Caki2 (cell line): ENCODE measurements at regions not wholly inside any gene's neighbourhood (a gene's known extent, or its start where the extent isn't known, plus 50 kb on each side); places are given as distances from the start of the nearest gene placed in this dataset.

Experiments
- DNase-seq: peaks from one replicate; pipeline ENCODE4 v3.0.0-alpha.2; 2015; ENCODE audit warnings: low read depth
- in situ Hi-C: cut with HindIII; loops from 2 replicates; pipeline ENCODE4 v1.10.0; 2016; ENCODE audit warnings: low sequenced_read_pairs, low pct_unique_long_range_greater_than_20kb, mixed read lengths

DNA sequence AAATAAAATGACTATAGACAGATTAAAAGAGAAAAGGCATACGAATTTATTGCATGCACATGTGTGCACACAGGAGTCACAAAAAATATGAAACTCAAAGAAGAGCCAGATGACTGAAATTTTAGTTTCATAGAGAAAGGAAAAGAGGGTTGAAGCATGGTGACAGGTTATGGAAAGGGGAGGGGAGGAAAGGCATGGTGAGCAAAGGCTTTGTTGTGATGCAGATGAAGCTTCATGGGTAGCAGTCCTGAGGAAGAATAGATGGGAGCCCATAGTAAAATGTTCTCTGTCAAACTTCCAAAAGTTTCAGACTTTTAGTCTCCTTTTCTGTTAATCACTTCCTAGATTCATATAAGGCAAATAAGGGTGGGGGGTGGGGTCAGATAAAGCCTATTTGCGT lies 612.7 kb upstream of the ATP2B1 start:
- no peak for DNase-seq
- in situ Hi-C loops: no loop called here

DNA sequence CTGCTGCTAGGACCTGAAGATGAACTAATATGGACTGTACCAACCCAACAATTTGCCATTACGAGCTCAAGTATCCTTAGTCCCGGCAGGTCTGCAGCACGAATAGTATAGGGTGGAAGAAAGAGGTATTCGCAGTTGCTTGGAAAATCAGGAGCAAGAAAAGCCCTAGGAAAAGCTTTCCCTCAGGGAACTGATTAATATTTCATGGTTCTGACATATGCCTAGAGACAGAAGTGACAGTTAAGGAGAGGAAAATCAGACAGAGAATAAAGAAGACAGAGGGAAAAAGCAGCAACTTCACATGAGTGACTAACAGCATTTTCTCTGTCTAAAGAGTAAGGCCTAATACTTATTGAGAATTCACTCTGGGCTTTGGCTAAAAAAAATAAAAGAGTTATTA lies 602.9 kb upstream of the ATP2B1 start:
- in situ Hi-C loops: no loop called here

DNA sequence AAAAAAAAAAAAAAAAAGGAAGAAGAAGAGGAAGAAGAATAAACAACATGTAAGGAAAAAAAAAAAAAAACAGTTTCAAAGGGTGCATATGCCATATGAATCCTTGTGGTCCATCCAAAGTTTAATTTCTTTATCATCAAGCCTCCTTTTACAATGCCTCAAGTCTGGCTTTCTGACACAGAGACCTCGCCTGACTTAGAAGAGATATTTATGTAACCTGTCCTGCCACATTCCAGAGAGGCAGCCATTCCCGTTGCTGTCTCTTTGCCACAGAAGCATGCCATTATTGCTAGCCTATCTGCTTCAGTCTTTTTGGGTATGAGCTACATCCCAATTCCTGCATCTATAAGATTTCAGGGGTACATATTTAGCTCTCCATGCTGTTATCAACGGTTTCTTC lies 596.7 kb upstream of the ATP2B1 start:
- in situ Hi-C loops: no loop called here
- DNase-seq: no peak

More for the DNA sequence above, 602.9 kb upstream of the ATP2B1 start:
- no peak for DNase-seq

DNA sequence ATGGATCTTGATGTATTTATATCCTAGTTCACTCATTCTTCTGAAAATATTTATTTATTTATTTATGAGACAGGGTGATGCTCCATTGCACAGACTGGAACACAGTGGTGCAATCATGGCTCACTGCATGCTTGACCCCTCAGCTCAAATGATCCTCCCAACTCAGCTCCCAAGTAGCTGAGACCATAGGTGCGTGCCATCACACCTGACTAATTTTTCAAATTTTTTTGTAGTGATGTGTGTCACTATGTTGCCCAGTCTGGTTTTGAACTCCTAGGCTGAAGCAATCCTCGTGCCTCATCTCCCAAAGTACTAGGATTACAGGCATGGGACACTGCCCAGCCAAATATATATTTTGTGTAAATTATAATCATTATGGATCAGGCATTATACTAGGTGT lies 595.6 kb upstream of the ATP2B1 start:
- no peak for DNase-seq
- in situ Hi-C loops: no loop called here

DNA sequence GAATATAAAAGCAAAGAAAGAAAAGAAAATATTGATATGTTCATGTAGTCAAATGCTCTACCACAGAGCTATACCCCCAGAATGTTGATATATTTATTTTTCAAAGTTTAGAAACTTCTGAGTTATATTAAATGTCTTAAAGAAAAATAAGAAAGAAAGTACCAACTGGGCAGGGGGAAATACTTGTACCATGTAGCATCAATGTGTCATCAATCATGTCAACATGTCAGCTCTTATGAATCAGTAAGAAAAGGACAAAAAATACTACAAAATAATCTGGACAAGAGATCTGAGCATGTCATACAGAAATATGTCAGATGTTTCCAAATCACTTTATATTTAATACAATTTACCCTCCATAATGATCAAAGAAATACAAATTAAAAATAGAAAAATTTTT lies 595.1 kb upstream of the ATP2B1 start:
- in situ Hi-C loops: no loop called here
- no peak for DNase-seq

DNA sequence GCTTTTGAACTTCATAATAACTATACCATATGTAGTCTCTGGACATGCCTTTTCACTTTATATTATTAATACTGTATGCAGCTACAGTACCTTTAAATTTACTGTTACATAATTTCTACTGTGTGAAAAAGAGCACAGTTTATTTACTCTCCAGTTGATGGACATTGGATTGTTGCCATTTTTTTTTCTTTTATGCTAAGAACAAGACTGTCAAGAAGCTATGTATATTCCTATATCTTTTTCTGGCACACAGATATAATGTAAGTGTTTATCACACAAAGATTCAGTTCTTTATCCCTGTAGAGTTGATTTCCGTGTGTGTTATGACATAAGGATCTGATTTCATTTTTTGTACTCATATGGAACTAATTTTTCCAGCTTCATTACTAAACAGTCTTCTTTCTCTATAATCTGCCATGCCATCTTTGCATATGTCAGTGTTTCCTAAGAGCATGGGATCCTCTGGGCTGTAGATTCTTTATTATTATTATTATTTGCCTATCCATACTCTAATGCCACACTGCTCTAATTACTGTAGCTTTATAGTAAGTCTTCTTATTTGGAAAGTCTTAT lies 593.0 kb upstream of the ATP2B1 start:
- no peak for DNase-seq
- in situ Hi-C loops: no loop called here

DNA sequence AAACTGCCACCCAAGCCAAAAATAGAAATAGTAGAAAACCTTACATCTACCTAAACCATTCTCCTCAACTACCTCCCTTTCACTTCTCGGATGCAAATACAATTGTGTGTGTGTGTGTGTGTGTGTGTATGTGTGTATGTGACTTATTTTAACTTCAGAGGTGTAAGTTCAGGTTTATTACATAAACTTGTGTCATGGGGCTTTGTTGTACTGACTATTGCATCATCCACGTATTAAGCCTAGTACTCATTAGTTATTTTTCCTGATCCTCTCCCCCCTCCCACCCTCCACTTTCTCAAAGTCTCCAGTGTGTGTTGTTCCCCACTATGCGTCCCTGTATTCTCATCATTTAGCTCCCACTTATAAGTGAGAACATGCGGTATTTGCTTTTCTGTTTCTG lies 592.5 kb upstream of the ATP2B1 start:
- in situ Hi-C loops: no loop called here

DNA sequence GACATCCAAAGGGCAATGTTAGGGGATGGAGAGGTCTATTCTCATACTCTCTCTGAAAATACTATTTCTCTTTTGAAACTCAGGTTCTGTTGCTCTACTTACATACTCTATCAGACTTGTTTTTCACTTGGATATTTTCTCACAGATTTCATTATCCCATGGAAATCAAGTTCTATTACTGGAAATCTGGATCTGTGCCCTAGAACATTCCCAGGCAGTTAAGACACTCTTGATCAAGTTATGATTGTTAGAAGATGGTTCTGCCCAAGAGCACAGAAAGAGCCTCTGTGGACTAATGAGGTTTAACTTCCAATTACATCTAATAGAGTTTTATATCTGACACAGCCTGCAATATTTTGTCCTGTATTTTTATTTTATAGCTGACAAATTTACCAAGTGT lies 591.0 kb upstream of the ATP2B1 start:
- in situ Hi-C loops: no loop called here
- DNase-seq: no peak

More for the DNA sequence above, 592.5 kb upstream of the ATP2B1 start:
- no peak for DNase-seq

DNA sequence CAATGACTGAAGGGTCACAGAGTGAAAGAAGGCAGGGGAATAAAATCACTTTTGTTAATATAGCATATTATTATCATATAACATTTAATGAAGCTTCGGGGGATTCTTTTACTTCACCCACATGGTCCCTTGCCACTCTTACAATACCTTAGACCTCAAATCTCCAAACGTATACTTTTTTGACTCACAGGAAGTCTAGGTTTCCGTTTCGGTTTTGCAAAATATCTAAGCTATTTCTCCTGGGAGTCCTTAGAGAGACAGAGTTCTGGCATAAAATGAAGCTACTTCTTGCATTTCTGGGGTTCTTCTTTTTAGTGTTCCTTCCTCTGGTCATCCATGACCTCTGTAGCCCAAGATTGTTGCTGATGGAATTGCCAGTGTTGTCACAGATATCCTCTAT lies 590.5 kb upstream of the ATP2B1 start:
- DNase-seq: no peak
- in situ Hi-C loops: no loop called here

DNA sequence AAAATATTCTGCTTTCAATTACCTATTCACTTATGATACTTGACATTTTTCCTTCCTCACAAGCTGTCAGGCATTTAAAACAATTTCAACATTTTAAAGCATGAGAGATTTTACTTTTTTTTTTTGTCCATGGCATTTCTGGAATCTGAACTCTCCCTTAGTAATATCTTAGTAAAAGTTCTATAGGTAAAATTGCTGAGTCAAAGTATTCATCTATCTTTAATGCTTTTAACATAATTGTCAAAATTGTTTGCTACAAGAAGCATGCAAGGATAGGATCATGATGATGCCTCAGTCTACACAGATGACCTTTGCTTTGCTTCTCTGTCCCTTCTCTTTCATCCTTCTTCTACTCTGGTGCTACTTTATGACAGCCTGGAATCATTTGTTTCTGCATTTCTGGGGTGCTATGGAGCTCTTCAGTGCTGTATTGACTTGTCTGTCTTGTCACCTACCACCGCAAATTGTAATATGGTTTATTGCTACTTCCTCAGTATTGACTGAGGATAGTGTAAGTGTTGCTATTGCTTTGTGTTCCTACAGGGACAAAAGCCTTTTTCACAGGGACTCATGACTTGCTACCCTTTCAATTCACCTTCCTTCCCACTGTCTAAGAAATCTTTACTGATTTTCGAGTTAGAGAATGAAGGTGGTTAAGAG lies 589.8 kb upstream of the ATP2B1 start:
- DNase-seq: no peak
- in situ Hi-C loops: no loop called here

DNA sequence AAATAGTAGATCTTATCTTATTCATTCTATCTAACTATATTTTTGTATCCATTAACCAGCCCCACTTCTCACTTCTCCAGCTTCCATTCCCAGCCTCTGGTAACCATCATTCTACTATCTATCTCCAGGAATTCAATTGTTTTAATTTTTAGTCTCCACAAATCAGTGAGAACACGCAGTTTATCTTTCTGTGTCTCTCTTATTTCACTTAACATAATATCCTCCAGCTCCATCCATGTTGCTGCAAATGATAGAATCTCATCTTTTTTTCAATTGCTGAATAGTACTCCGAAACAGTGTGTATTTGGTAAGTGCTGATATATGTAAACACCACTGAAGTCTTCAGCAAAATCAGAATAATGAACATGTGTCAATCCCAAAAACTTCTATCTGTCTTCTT lies 587.2 kb upstream of the ATP2B1 start:
- in situ Hi-C loops: no loop called here
- no peak for DNase-seq

DNA sequence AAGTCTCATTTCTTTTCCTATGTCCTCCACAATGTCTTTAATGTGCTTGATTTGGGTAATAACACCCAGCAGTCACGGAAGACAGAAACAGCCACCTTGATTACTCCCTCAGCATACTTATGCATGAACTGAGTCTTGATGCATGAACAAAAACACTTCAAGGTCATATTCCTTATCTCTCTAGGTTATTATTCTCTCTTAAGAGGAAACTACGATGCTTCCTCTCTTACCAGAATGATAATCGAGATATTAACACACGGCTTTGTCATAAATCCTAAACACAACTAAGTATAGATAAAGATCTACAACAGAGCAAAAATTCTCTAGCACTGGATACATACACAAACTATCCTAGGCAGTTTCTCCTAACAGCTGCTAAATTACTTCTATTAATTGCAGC lies 583.5 kb upstream of the ATP2B1 start:
- in situ Hi-C loops: no loop called here
- DNase-seq: no peak

DNA sequence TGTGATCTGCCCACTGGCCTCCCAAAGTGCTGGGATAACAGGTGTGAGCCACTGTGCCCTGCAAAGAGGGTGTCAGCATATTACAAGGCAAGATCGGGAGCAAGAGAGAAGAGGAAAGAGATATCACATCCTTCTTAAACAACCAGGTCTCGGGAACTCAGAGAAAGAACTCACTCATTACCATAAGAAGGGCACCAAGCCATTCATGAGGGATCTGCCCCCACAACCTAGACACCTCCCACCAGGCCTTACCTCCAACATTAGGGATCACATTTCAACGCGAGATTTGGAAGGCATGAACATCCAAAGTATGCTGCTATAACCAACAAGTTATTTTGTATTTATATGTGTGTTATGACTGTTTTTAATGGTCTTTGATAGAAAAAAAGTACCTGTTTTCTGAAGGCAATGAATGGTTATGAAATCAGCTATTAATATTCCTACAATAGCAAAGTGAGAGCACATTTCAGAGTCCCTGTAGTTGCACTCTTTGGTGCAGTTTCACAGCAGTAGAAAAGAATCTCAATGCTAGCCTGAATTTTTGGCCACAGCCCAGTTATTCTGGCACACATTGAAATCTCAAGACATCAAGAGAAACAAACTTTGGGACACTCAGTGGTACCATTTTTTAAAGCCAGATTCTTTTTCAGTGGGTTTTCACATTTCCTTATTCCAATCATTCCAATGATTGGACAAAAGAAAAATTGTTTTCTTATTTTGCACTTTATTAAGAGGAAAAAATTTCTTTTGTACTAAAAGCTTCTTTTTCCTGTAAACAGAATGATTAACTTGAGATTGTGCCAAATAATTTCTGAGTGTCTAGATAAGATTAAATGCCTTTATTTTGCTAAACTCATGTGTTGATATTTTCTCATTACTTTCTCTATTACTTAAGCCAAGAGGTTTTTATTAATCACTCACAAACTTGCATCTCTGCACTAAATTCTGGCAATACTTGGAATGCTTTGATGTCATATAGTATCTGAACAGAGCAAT lies 582.6 kb upstream of the ATP2B1 start:
- no peak for DNase-seq
- in situ Hi-C loops: no loop called here

DNA sequence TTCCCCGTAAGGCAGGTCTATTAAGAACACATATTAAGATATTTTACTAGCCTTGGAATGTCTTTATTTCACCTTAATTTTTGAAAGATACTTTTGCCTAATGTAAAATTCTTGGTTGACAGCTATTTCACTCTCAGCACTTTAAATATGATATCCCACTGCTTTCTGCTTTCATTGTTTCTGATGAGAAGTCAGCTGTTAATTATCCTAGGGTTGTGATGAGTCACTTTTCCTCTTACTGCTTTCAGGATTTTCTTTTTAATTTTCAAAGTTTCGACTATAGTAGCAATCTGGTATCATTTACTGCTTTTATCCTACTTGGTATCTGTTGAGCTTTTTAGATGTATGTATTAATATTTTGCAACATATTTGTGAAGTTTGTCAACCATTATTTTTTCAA lies 578.9 kb upstream of the ATP2B1 start:
- in situ Hi-C loops: no loop called here
- DNase-seq: no peak

DNA sequence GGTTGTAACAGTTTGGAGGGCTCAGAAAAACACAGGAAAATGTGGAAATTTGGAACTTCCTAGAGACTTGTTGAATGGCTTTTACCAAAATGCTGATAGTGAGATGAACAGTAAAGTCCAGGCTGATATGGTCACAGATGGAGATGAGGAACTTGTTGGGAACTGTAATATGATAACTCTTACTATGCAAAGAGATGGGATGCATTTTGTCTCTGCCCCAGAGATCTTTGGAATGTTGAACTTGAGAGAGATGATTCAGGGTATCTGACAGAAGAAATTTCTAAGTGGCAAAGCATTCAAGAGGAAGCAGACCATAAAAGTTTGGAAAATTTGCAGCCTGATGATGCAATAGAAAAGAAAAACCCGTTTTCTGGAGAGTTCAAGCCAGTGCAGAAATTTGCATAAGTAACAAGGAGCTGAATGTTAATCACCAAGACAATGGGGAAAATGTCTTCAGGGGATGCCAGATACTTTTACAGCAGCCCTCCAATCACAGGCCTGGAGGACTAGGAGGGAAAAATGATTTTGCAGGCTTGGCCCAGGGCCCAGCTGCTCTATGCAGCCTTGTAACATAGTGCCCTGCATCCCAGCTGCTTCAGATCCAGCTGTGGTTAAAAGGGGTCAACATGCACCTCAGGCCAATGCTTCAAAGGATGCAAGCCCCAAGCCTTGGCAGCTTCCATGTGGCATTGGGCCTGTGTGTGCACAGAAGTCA lies 572.7 kb upstream of the ATP2B1 start:
- in situ Hi-C loops: no loop called here
- DNase-seq: no peak

DNA sequence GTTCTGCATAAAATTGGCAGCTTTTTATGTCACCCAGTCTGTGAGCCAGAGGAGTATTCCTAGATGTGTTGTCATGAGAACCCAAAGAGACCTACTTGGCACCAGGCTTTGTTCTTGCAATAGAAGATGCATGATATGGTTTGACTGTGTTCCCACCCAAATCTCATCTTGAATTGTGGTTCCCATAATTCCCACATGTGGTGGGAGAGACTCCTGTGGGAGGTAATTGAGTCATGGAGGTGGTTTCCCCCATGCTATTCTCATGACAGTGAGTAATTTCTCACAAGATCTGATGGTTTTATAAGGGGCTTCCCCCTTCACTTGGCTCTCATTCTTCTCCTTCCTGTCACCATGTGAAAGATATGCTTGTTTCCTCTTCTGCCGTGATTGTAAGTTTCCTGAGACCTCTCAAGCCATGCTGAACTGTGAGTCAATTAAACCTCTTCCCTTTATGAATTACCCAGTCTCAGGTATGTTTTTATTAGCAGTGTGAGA lies 572.0 kb upstream of the ATP2B1 start:
- in situ Hi-C loops: no loop called here
- DNase-seq: peak; percentile 8

DNA sequence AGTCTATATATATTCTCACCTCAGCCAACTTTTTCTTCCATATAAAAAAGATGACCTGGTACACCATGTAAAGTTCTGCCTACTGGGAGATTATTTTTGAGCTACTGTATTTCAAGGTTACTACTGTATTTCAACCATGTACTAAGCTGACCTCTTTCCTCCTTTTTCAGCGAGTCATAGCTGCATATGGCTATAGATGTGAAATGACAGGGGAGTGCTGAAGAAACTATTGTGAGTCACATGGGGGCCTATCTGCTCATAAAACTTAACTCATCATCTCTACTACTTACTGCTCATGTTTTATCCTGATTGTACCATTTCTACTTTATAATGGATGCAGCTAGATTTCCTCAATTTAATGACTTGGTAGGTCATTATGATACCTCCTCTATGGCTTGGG lies 571.4 kb upstream of the ATP2B1 start:
- in situ Hi-C loops: no loop called here
- no peak for DNase-seq

DNA sequence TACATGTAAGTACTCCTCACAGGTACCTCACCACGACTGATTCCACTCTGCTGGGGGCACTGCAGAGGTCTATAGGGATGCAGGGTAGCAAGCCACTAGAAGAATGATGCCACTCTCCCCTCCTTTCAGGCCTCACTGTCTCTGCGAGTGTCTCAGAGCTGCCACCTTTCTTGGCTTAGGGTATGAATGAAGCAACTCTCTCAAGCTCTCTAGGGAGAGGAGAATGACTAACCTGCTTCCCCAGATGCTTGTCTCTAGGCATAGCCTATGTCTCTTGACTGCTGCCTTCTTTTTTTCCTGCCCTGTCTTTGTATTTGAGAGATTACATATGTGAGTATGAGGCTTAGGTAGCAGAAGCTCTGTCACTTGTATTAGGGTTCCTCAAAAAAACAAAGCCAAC lies 566.5 kb upstream of the ATP2B1 start:
- no peak for DNase-seq
- in situ Hi-C loops: no loop called here

DNA sequence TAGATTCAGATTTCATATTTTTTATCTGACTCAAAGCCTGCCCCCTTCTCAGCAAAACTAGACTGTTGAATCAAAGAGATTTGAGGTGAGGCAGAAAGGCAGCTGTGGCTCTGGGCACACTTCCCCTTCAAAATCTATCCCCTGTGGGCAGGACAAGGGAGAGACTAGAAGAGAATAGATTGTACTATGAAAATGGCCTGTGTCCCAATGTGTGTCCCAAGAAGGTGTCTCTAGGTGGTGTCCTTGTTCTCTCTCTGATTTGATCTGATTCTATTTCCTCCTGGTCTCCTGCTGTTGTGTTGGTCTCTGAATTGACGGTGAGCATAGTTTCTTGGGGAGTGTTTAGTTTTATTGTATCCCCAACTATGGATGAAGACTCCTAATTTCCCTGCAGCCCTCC lies 565.8 kb upstream of the ATP2B1 start:
- in situ Hi-C loops: no loop called here
- DNase-seq: no peak
